GM13977 (cell line): ENCODE measurements at regions not wholly inside any gene's neighbourhood (a gene's known extent, or its start where the extent isn't known, plus 50 kb on each side); places are given as distances from the start of the nearest gene placed in this dataset.
A peak's percentile ranks its signal among the peaks of the same experiment; 100 is the strongest.
"Not testable (repeated sequence)": the region's sequence is repeated elsewhere in the genome, so short reads cannot be mapped to it uniquely, and the experiment has no call there.

ENCODE experiments used
- DNase-seq: peaks from one replicate; pipeline ENCODE4 v3.0.0; 2012; ENCODE audit warnings: low spot score
- in situ Hi-C: fragments of 300-500 bp; cut with MboI; formaldehyde crosslinking; loops from one replicate; pipeline ENCODE4 v1.12.0; 2022; ENCODE audit warnings: low sequenced_read_pairs, low pct_unique_long_range_greater_than_20kb, mixed read lengths, inconsistent platforms; ENCODE audit not compliant: unreplicated experiment
- TF ChIP-seq, protein P1 (sequence below): IDR thresholded peaks from 2 replicates; pipeline ENCODE4 v1.5.1; 2012; ENCODE audit warnings: mild to moderate bottlenecking, control low read depth; ENCODE audit not compliant: insufficient read depth; ENCODE audit errors: extremely low read depth, missing control alignments

DNA sequence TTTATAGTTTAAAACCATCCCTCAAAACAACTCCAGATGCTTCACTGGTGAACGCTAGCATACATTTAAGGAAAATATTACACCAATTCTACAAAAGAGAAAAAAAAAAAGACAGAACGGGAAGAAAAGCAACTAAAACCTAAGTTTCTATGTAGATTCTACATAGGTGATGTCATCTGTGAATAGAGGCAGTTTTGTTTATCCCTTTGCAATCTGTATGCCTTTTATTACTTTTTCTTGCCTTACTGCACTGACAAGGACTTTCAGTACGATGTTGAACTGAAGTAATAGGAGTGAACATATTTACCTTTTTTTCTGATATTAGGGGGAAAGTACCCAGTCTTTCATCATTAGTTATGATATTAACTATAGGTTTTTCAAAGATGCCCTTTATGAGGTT, 101.7 kb upstream of the HAO2 start:
- in situ Hi-C loops, result no loop called here
- no peak for DNase-seq
- TF ChIP-seq, protein P1, sequence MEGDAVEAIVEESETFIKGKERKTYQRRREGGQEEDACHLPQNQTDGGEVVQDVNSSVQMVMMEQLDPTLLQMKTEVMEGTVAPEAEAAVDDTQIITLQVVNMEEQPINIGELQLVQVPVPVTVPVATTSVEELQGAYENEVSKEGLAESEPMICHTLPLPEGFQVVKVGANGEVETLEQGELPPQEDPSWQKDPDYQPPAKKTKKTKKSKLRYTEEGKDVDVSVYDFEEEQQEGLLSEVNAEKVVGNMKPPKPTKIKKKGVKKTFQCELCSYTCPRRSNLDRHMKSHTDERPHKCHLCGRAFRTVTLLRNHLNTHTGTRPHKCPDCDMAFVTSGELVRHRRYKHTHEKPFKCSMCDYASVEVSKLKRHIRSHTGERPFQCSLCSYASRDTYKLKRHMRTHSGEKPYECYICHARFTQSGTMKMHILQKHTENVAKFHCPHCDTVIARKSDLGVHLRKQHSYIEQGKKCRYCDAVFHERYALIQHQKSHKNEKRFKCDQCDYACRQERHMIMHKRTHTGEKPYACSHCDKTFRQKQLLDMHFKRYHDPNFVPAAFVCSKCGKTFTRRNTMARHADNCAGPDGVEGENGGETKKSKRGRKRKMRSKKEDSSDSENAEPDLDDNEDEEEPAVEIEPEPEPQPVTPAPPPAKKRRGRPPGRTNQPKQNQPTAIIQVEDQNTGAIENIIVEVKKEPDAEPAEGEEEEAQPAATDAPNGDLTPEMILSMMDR, result no peak

DNA sequence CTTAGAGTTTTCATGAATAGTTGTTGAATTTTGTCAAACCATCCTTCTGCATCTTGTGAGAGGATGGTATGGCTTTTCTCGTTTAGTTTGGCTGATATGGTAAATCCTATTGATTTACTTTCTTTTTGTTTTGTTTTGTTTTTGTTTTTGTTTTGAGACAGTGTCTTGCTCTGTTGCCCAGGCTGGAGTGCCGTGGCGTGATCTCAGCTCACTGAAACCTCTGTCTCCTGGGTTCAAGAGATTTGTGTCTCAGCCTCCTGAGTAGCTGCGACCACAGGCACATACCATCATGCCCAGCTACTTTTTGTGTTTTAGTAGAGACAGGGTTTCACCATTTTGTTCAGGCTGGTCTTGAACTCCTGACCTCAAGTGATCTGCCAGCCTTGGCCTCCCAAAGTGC, 101.3 kb upstream of the HAO2 start:
- in situ Hi-C loops, DNase-seq: not testable (repeated sequence)

DNA sequence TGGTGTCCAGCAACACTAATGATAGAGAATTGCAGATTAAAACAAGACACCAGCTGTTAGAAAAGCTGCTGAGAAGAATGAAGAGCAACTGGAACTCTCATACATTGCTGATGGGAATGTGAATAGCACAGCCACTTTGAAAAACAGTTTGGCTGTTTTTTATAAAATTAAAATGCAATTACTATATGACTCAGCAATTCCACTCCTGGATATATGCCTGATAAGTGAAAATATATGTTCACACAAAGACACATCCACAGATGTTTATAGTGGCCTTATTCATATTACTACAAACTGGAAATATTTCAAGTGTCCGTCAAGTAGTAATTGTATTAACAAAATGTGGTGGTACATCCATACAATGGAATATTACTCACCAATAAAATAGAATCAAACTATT, 99.7 kb upstream of the HAO2 start:
- in situ Hi-C loops, result no loop called here
- DNase-seq, result no peak
- TF ChIP-seq, protein P1, result no peak

DNA sequence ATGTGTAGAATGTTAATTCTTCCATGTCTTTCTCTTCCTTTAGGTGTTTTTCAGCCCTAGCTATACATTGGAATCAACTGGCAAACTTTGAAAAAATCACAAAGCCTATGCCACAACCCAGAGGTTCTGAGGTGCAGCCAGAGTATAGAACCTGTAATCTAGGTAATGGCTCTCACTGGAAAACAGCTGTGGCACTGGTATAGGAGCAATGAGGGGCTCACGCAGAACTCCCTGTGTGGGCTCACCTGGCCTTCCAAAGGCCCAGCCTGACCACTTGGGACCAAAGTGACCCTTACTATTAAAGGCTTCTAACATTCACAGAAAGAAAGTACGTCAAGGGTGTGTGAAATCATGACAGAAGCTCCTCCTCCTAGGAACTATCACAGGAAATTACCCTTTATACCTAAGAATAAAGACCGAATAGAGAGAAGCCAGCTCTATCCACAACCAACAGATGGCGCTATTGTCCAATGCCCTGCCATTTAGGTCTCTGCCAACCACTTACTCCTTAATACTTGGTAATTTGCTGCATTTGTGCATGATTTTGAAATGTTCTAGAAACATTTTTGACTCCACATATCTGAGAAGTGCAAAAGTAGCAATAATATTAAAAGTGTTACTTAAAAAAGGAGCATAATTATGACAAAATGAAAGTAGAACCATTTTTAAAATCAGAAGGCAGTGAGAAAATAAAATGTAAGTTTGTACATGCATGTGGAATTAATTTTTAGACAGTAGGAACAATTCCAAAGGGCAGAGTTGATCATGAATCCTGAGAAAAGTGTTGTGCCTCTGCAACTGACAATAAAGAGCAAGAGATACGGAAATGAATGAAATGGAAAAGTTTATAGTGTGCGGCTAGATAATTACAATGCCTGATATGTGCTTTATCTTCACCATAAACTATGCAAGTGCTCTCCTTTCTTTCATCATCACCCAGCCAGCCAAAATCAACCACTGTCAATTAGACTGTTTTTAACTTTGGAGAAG, 93.1 kb upstream of the HAO2 start:
- TF ChIP-seq, protein P1, result peak; percentile 83
- in situ Hi-C loops, result no loop called here
- DNase-seq, result peak; percentile 34

DNA sequence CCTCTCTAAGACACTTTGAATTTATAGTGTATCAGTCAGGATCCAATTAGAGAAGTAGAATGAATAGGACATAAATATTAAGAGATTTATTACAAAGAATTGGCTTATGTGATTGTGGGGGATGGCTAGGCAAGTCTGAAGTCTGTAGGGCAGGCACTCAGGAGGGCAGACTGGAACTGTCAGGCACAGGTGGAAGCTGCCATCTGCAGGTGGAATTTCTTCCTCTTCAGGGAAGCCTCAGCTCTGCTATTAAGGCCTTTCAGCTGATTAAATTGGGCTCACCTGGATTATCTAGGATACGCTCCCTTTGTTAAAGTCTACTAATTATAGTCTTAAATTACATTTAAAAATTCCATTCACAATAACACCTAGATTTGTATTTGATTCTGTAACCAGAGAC, 92.0 kb upstream of the HAO2 start:
- in situ Hi-C loops, result no loop called here
- TF ChIP-seq, protein P1, result peak; percentile 30
- DNase-seq, result no peak

DNA sequence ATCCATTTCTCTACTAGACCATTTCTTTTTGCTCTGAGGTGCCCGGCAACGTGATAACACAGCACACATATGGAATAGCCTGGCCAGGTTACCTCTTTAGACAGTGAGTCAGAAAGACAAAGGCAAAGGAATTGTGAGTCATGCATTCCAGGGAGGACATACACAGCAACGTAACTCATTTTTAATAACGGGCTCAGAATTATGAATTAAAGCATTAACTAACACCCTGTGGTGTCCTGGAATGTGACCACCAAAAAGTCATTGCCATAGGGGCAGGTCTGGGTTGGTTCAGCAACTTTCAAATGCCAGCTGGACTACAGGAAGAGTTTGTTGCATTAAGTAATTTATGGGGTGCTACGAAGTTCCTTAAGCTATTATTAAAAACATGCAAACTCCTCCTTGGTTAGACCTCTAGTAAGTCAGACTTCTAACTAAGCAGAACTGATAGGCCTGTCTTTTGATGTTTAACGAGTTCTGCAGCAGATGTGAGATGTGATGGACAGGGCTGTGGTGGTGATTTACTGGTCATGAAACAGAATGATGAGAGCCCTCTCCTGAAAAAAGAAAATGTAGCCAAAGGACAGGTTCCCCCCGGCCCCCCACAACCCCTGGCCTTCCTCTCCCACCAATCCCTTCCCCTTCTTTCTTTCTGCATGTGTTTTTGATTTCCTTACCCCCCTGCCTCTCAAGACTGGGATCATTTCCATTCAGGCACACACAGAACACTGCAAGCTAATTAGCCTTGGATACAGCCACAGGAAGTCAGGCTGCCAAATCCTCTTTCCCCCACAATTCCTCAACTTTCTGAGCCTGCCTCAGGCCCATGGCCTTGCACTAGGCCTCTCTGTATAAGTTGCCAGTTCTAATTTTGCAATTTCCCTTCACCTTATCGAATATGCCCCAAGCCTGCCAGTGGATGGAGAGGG, 88.9 kb upstream of the HAO2 start:
- no peak for DNase-seq

More for the DNA sequence above, 88.9 kb upstream of the HAO2 start:
- TF ChIP-seq, protein P1, result no peak
- in situ Hi-C loops, result no loop called here
